ENCODE measurements at regions not wholly inside any gene's neighbourhood (a gene's known extent, or its start where the extent isn't known, plus 50 kb on each side); places are given as distances from the start of the nearest gene placed in this dataset.

- H3K9me3 ChIP-seq: no peaks in the 10 kb centered on the region
- H3K4me3 ChIP-seq: no peak overlapping the region
- TF ChIP-seq CTCF (IDR thresholded peaks at IDR 0.05): no peak
- no peak overlapping the region for H3K27ac ChIP-seq
- no peaks in the 10 kb centered on the region for H3K27me3 ChIP-seq
- no peaks in the 10 kb centered on the region for H3K36me3 ChIP-seq
- no peak for DNase-seq (ENCODE audit: low spot score in 2 of 2)
- H3K4me1 ChIP-seq: no peaks in the 10 kb centered on the region
- intact Hi-C loops (cut with DNase I): no loop called here
These were observed 326.0 kb downstream of the MN1 start for GRCh38 chr22:27475548-27475897.

GRCh38 chr22:27476318-27476717, 325.2 kb downstream of the MN1 start:
- Histone ChIP-seq H3K4me1 (no peaks in the 10 kb centered on the region), H3K27ac (no peak overlapping the region), H3K36me3 (no peaks in the 10 kb centered on the region), H3K9me3 (no peaks in the 10 kb centered on the region), H3K4me3 (no peak overlapping the region), H3K27me3 (no peaks in the 10 kb centered on the region)
- TF ChIP-seq CTCF (IDR thresholded peaks at IDR 0.05): no peak
- no peak for DNase-seq (ENCODE audit: low spot score in 2 of 2)
- intact Hi-C loops (cut with DNase I): no loop called here

- TF ChIP-seq CTCF (IDR thresholded peaks at IDR 0.05): no peak
- no peaks in the 10 kb centered on the region for H3K36me3 ChIP-seq
- no peak for DNase-seq (ENCODE audit: low spot score in 2 of 2)
- H3K27me3 ChIP-seq: no peaks in the 10 kb centered on the region
- intact Hi-C loops (cut with DNase I): no loop called here
- H3K4me1 ChIP-seq: no peaks in the 10 kb centered on the region
- H3K4me3 ChIP-seq: no peak overlapping the region
- no peaks in the 10 kb centered on the region for H3K9me3 ChIP-seq
- no peak overlapping the region for H3K27ac ChIP-seq
These were observed 324.8 kb downstream of the MN1 start for GRCh38 chr22:27476729-27477128.

- intact Hi-C loops (cut with DNase I): no loop called here
- no peaks in the 10 kb centered on the region for H3K27me3 ChIP-seq
These were observed 324.4 kb downstream of the MN1 start for GRCh38 chr22:27477171-27477570.

GRCh38 chr22:27480487-27480886, 321.1 kb downstream of the MN1 start:
- intact Hi-C loops (cut with DNase I): no loop called here
- H3K4me3 ChIP-seq: no peak overlapping the region

More at GRCh38 chr22:27477171-27477570, 324.4 kb downstream of the MN1 start:
- Histone ChIP-seq H3K27ac (no peak overlapping the region), H3K9me3 (no peaks in the 10 kb centered on the region), H3K4me1 (no peaks in the 10 kb centered on the region), H3K4me3 (no peak overlapping the region), H3K36me3 (no peaks in the 10 kb centered on the region)
- no peak for DNase-seq (ENCODE audit: low spot score in 2 of 2)
- no peak for TF ChIP-seq CTCF (IDR thresholded peaks at IDR 0.05)

More at GRCh38 chr22:27480487-27480886, 321.1 kb downstream of the MN1 start:
- DNase-seq (ENCODE audit: low spot score in 2 of 2): no peak
- H3K27ac ChIP-seq: no peak overlapping the region
- TF ChIP-seq CTCF (IDR thresholded peaks at IDR 0.05): no peak
- H3K36me3 ChIP-seq: no peaks in the 10 kb centered on the region
- no peaks in the 10 kb centered on the region for H3K4me1 ChIP-seq
- H3K9me3 ChIP-seq: no peaks in the 10 kb centered on the region
- H3K27me3 ChIP-seq: no peaks in the 10 kb centered on the region
